MM.1S (cell line): ENCODE measurements at regions not wholly inside any gene's neighbourhood (a gene's known extent, or its start where the extent isn't known, plus 50 kb on each side); places are given as distances from the start of the nearest gene placed in this dataset.
A peak's percentile ranks its signal among the peaks of the same experiment; 100 is the strongest.

Experiments used
- DNase-seq: peaks from one replicate; pipeline ENCODE4 v3.0.0-alpha.2; 2015
- H2AFZ ChIP-seq: fragments of 300-600 bp; sonication (generic); 2 replicates; pipeline ENCODE4 v1.6.0; 2016; ENCODE audit warnings: antibody characterized with exemption, low read length
- H3F3A ChIP-seq: fragments of 300-600 bp; sonication (generic); 2 replicates; pipeline ENCODE4 v1.6.1; 2016; ENCODE audit warnings: mild to moderate bottlenecking, antibody characterized with exemption, low read length, moderate library complexity, mixed read lengths; ENCODE audit not compliant: insufficient read depth
- H3K27ac ChIP-seq: fragments of 300-600 bp; sonication (generic); 2 replicates; pipeline ENCODE4 v1.5.1; 2016; ENCODE audit warnings: mild to moderate bottlenecking, low read length
- H3K27me3 ChIP-seq: fragments of 300-600 bp; sonication (generic); replicated peaks from 2 replicates; pipeline ENCODE4 v1.6.0; 2016; ENCODE audit warnings: low read length; ENCODE audit not compliant: insufficient read depth
- H3K36me3 ChIP-seq: fragments of 300-600 bp; sonication (generic); replicated peaks from 2 replicates; pipeline ENCODE4 v1.6.1; 2016; ENCODE audit warnings: mild to moderate bottlenecking, low read length, mixed read lengths; ENCODE audit not compliant: insufficient read depth
- H3K4me1 ChIP-seq: fragments of 300-600 bp; sonication (generic); 2 replicates; pipeline ENCODE4 v1.6.1; 2016; ENCODE audit warnings: low read length, mixed read lengths
- H3K4me2 ChIP-seq: fragments of 300-600 bp; sonication (generic); 2 replicates; pipeline ENCODE4 v1.6.0; 2016; ENCODE audit warnings: low read depth, low read length
- H3K4me3 ChIP-seq: fragments of 300-600 bp; sonication (generic); 2 replicates; pipeline ENCODE4 v1.5.1; 2016; ENCODE audit warnings: low read length, mixed read lengths
- H3K79me2 ChIP-seq: fragments of 300-600 bp; sonication (generic); 2 replicates; pipeline ENCODE4 v1.6.1; 2016; ENCODE audit warnings: mixed run types, low read length, mixed read lengths
- H3K9ac ChIP-seq: fragments of 300-600 bp; sonication (generic); 2 replicates; pipeline ENCODE4 v1.6.1; 2016; ENCODE audit warnings: low read length, mixed read lengths
- H3K9me2 ChIP-seq: fragments of 300-600 bp; sonication (generic); replicated peaks from 2 replicates; pipeline ENCODE4 v1.6.1; 2016; ENCODE audit warnings: mild to moderate bottlenecking, low read length, mixed read lengths; ENCODE audit not compliant: insufficient read depth
- H3K9me3 ChIP-seq: fragments of 300-600 bp; sonication (generic); replicated peaks from 2 replicates; pipeline ENCODE4 v1.6.1; 2016; ENCODE audit warnings: mild to moderate bottlenecking, low read length, mixed read lengths; ENCODE audit not compliant: insufficient read depth
- H4K20me1 ChIP-seq: fragments of 300-600 bp; sonication (generic); 2 replicates; pipeline ENCODE4 v1.6.1; 2016; ENCODE audit warnings: mild to moderate bottlenecking, low read length, moderate library complexity, mixed read lengths; ENCODE audit not compliant: insufficient read depth
- EZH2 ChIP-seq: fragments of 300-600 bp; sonication (generic); optimal IDR thresholded peaks from 2 replicates; pipeline ENCODE3; 2017; ENCODE audit warnings: low read depth, mild to moderate bottlenecking, antibody characterized with exemption, low read length, mixed read lengths
- EZH2phosphoT487 ChIP-seq: fragments of 300-600 bp; sonication (generic); IDR thresholded peaks from 2 replicates; pipeline ENCODE4 v1.6.1; 2018; ENCODE audit warnings: antibody characterized with exemption, low read length
- TF ChIP-seq, protein P1 (sequence below): fragments of 300-600 bp; sonication (generic); IDR thresholded peaks from 2 replicates; pipeline ENCODE4 v1.5.1; 2016; ENCODE audit warnings: antibody characterized with exemption, low read length, mixed read lengths

DNA sequence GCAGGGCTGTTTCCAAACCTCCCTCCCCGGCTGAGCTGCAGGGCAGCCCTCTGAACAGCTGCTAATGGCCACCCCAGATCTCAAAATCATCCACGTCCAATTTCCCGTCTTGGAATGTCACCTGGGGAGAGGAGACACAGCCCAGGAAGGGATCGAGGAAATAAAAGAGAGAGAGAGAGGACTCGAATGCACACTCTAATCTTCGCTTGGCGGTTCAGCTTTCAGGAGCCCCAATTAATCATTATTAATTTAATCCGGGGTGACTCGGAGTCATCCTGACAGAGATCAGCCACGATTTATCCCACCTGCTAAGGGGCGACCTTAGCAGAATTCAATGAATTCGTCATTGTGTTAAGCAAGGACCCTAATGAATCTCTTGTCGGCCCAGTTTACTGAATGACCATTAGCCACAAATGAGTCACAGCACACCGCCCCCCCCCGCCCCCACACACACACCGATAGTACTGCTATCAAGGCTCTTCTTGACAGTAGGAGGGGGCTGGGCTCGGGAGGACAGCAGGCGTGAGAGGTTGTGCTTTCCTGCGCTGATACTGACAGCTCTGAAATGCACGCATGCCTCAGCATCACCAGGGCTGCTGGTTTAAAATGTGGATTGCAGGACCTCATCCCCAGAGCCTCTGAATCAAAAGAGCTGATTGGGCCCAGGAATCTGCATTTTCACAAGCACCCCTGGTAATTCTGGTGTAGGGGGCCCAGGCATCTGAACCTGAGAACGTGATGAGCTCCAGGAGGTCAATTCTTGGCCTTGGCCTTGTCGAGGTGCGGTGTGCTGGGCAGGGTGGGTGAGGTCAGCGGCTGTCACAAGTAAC lies 190.0 kb upstream of the CIBAR2 start:
- Histone ChIP-seq H3K36me3 (no peaks in the 10 kb centered on the region), H3K9ac (no peak overlapping the region), H3K27me3 (peaks cover 71% of the 10 kb centered on the region), H3F3A (no peaks in the 10 kb centered on the region), H3K27ac (no peak overlapping the region), H3K79me2 (no peaks in the 10 kb centered on the region), H3K9me2 (no peaks in the 10 kb centered on the region), H4K20me1 (no peaks in the 10 kb centered on the region), H3K4me1 (0 out of 2 replicates have a peak, but pooled peaks cover 4% of the 10 kb centered on the region), H2AFZ (no peak overlapping the region), H3K4me2 (no peak overlapping the region), H3K9me3 (no peaks in the 10 kb centered on the region), H3K4me3 (no peak overlapping the region)
- TF ChIP-seq EZH2phosphoT487, result no peak
- TF ChIP-seq, protein P1, sequence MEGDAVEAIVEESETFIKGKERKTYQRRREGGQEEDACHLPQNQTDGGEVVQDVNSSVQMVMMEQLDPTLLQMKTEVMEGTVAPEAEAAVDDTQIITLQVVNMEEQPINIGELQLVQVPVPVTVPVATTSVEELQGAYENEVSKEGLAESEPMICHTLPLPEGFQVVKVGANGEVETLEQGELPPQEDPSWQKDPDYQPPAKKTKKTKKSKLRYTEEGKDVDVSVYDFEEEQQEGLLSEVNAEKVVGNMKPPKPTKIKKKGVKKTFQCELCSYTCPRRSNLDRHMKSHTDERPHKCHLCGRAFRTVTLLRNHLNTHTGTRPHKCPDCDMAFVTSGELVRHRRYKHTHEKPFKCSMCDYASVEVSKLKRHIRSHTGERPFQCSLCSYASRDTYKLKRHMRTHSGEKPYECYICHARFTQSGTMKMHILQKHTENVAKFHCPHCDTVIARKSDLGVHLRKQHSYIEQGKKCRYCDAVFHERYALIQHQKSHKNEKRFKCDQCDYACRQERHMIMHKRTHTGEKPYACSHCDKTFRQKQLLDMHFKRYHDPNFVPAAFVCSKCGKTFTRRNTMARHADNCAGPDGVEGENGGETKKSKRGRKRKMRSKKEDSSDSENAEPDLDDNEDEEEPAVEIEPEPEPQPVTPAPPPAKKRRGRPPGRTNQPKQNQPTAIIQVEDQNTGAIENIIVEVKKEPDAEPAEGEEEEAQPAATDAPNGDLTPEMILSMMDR, result no peak
- no peak for TF ChIP-seq EZH2
- DNase-seq, result no peak

DNA sequence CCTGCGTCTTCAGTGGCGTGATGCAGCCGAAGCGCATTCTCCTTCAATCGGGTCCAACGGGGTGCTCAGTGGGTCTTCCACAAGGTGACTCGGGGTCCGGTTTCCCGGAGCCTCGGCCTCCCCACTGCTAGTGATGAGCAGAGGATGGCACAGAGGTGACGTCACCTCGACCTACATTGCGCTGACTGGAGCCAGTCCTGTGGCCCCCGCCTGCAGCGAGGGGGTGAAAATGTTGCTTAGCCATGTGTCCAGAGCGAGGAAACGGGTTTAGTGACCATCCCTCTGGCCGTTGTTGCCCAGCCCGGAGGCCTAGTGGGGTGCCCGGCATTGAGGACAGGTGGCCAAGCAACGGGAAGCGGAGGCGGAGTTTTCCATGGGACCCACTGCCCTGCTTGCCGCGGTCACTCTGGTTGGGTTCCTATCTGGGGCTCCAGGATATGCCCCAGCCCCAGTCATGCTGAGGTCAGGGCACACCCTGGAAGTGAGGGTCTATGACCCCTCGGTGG lies 190.6 kb upstream of the CIBAR2 start:
- Histone ChIP-seq H3K9ac (no peak overlapping the region), H3K27ac (no peak overlapping the region), H3K4me2 (no peak overlapping the region), H3K79me2 (no peaks in the 10 kb centered on the region), H2AFZ (no peak overlapping the region), H3K4me3 (no peak overlapping the region), H3K9me2 (no peaks in the 10 kb centered on the region), H3K9me3 (no peaks in the 10 kb centered on the region), H3K36me3 (no peaks in the 10 kb centered on the region), H4K20me1 (no peaks in the 10 kb centered on the region), H3K27me3 (peaks cover 68% of the 10 kb centered on the region), H3F3A (no peaks in the 10 kb centered on the region), H3K4me1 (peaks cover 9% of the 10 kb centered on the region; the same call in 1 of the 2 replicates)
- TF ChIP-seq EZH2phosphoT487 (no peak), EZH2 (no peak)
- TF ChIP-seq, protein P1, result no peak
- DNase-seq, result no peak

DNA sequence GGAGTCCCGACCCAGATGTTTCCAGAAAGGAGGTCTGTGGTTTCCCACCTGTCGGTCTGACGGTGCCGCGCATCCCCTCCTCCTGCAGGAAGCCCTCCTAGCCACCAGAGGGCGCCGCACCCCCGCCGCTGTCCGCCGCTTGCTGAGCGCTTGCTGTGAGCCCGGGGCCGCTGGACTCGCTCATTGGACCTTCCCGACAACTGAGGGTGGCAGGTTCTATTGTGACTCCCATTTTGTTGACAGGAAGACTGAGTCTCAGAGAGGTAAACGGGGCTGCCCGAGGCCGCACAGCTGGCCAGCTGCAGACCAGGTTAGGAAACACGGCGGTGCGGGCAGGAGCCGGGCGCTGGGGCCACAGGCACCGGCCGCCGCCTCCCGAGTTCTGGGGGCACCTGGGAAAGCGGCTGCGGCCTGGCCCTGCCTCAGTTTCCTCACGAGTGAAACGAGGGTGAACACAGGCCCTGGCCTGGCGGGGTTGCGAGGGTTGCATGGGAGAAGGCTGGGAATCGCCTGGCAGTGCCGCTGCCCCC lies 191.1 kb upstream of the CIBAR2 start:
- no peak overlapping the region for H2AFZ ChIP-seq
- H3K9me2 ChIP-seq, result no peaks in the 10 kb centered on the region
- peaks cover 71% of the 10 kb centered on the region for H3K27me3 ChIP-seq
- H3K36me3 ChIP-seq, result no peaks in the 10 kb centered on the region
- H3F3A ChIP-seq, result no peaks in the 10 kb centered on the region
- no peak overlapping the region for H3K27ac ChIP-seq
- no peak overlapping the region for H3K4me3 ChIP-seq
- H3K9me3 ChIP-seq, result no peaks in the 10 kb centered on the region
- peaks cover 11% of the 10 kb centered on the region; the same call in 1 of the 2 replicates for H3K4me1 ChIP-seq
- H3K79me2 ChIP-seq, result no peaks in the 10 kb centered on the region
- H3K9ac ChIP-seq, result no peak overlapping the region
- DNase-seq, result no peak
- no peak for TF ChIP-seq EZH2phosphoT487
- TF ChIP-seq, protein P1, result peak; percentile 24
- no peak for TF ChIP-seq EZH2
- H3K4me2 ChIP-seq, result no peak overlapping the region
- H4K20me1 ChIP-seq, result no peaks in the 10 kb centered on the region
